ENCODE measurements at regions not wholly inside any gene's neighbourhood (a gene's known extent, or its start where the extent isn't known, plus 50 kb on each side); places are given as distances from the start of the nearest gene placed in this dataset.

- TF ChIP-seq EZH2 (IDR thresholded peaks at IDR 0.05) (no peak), POLR2AphosphoS5 (IDR thresholded peaks at IDR 0.05; ENCODE audit: borderline replicate concordance, low read depth, low read length) (no peak), FOXP2 (optimal IDR thresholded peaks at IDR 0.05; ENCODE audit: control extremely low read depth, extremely low read length, insufficient read depth) (no peak)
Measured at GRCh38 chr20:23212011-23212410, 125.9 kb upstream of the CD93 start.

All from SK-N-MC (cell line).